ENCODE measurements at regions not wholly inside any gene's neighbourhood (a gene's known extent, or its start where the extent isn't known, plus 50 kb on each side); places are given as distances from the start of the nearest gene placed in this dataset.
"Not testable (repeated sequence)": the region's sequence is repeated elsewhere in the genome, so short reads cannot be mapped to it uniquely, and the experiment has no call there.

DNA sequence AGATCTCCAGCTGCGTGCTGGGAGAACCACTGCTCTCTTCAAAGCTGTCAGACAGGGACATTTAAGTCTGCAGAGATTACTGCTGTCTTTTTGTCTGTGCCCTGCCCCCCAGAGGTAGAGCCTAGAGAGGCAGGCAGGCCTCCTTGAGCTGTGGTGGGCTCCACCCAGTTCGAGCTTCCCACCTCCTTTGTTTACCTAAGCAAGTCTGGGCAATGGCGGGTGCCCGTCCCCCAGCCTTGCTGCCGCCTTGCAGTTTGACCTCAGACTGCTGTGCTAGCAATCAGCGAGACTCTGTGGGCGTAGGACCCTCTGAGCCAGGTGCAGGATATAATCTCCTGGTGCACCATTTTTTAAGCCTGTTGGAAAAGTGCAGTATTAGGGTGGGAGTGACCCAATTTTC lies 128.6 kb downstream of the ACTR3 start:
- H3K27ac ChIP-seq; DNase-seq (ENCODE audit: low read depth, low spot score): not testable (repeated sequence)

DNA sequence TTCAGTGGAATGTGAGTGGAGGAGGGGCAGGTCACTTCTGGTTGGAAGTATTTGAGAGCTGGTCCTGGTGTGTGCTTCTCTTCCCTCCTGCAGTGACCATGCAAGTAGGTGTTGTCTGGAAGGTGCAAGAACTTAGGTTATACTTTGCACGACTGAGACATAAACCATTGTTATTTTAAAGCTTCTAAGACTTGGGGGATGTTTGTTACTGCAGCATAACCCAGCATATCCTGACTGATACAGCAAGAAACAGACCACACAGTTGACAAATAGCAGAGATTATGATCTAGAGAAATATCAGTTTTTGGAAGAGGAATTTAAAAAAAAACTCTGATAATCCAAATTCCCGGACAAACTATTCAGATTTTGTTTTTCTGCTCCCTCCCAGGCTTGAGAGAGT lies 130.8 kb downstream of the ACTR3 start:
- no peak overlapping the region for H3K27ac ChIP-seq
- DNase-seq (ENCODE audit: low read depth, low spot score) = no peak

DNA sequence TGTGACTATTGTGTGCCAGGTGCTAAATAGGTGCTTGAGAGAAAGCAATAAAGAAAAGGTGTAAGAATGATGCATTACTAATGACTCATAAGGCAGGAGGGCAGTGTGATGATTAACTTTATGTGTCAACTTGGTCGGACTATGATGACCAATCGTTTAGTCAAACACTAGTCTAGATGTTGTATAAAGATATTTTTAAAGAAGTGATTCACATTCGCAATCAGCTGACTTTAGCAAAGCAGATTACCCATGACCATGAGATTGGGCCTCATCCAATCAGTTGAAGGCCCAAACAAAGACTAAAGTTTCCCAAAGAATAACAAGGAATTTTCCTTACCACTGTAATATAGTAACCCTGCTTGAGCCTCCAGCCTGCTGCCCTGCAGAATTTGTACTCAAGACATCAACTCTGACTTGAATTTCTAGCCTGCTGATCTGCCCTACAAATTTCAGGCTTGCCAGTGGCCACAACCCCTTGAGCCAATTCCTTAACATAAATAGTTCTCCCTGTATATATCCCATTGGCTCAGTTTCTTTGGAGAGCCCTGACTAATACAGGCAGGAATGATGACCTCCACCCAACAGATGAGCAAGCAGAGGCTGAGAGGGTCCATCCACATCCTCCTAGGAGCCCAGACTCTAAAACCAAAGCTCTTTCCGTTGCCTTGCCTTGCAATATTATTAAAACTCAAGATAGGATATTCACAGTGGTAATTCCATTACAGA lies 132.6 kb downstream of the ACTR3 start:
- peak; percentile 92 for DNase-seq (ENCODE audit: low read depth, low spot score)
- H3K27ac ChIP-seq = peak overlapping the region; percentile 80

DNA sequence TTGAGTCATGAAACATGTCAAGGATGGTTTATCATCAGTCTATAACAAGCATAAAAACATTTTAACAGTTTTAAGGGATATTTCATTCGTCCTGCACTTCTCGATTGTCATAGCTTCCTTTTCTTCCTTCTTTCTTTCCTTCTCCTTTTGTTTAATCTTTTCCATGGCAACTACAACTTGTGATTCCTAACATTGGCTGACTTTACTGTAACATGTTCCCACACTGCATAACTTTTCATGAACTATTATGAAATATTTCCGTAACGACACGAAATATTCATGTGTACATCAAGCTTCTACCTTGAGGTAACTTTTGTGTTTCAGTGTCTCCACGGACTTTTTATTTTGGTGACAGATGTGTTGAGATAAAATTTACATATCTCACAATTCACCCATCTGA lies 134.4 kb downstream of the ACTR3 start:
- no peak for DNase-seq (ENCODE audit: low read depth, low spot score)
- no peak overlapping the region for H3K27ac ChIP-seq

DNA sequence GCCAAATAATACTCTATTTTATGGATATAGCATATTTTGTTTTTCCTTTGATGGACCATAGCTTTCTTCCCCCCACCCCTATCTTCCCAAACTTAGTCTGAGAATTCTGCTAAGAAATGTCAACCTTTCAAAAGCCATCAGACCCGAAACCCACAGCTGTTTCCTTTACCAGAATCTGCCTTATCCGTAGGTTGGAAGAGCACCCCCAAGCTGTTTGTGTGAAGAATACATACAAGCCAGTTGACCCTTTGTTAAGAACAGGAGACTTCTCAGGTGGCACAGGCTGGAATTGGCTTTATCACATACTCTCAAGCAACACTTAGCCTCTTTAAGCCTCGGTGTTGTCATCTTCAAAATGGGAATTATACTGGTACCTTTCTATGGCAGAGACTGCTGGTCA lies 135.1 kb downstream of the ACTR3 start:
- H3K27ac ChIP-seq = no peak overlapping the region

DNA sequence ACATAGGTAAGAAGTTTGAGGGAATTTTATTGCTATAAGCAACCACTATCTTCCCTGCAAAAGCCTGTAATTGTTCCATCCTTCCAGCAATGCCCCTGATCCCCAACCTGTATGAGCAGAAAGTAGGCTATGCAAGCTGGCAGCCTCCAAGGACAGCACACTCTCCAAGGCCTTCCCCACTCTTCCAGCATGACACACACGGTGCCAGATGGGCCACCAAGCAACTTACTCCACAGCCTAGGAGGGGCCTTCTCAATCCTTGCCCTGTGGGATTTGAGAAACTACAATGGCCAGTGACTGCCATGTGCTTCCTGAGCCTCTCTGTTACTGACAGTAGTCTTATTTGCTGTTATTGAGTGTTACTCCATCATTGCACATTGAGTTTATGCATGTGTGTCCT lies 137.5 kb downstream of the ACTR3 start:
- no peak overlapping the region for H3K27ac ChIP-seq
- DNase-seq (ENCODE audit: low read depth, low spot score) = no peak

More for the DNA sequence above, 135.1 kb downstream of the ACTR3 start:
- DNase-seq (ENCODE audit: low read depth, low spot score) = no peak

GRCh38 chr2:114031605-114032505 lies 142.0 kb downstream of the ACTR3 start:
- DNase-seq (ENCODE audit: low read depth, low spot score) = no peak
- H3K27ac ChIP-seq = no peak overlapping the region

- no peak overlapping the region for H3K27ac ChIP-seq
- no peak for DNase-seq (ENCODE audit: low read depth, low spot score)
These were observed 142.8 kb downstream of the ACTR3 start for GRCh38 chr2:114032705-114033104.

GRCh38 chr2:114034742-114035141 lies 144.9 kb downstream of the ACTR3 start:
- H3K27ac ChIP-seq = no peak overlapping the region
- DNase-seq (ENCODE audit: low read depth, low spot score) = no peak

DNA sequence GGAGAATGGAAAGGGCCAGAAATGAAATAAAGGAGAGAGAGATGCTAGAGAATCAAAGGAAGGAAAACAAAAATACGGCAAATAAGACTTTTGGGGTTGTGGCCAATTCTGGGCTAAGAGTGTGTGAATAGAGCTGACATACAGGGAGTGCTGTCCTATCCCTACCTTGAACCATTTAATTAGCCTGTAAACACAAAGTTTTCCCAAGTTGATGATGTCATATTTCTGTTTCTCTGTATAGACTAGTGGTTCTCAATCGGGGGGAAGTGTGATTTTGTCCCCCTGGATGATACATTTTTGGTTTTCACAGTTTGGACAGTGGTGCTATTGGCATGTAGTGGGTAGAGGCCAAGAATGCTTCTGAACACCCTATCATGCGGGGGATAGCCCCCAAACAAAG lies 148.8 kb downstream of the ACTR3 start:
- H3K27ac ChIP-seq = no peak overlapping the region

DNA sequence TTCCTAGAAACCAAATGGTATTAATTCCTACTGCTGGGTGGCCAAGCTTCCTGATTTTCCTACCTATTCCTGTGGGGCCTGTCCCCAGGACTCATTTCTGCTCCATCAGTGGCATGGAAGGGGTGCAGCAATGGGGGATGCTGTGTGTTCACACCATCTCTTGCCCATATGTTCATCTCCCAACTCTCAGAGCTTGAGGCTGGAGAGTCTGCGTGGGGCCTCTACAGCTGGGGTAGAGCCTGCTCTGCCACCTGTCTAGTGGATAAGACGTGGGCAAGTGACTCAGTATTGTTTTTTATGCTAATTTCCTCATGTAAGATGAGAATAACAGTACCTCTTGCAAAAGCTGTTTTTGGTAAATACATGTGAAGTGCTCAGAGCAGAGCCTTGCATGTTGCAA lies 149.8 kb downstream of the ACTR3 start:
- no peak for DNase-seq (ENCODE audit: low read depth, low spot score)
- H3K27ac ChIP-seq = no peak overlapping the region

More for the DNA sequence above, 148.8 kb downstream of the ACTR3 start:
- no peak for DNase-seq (ENCODE audit: low read depth, low spot score)

DNA sequence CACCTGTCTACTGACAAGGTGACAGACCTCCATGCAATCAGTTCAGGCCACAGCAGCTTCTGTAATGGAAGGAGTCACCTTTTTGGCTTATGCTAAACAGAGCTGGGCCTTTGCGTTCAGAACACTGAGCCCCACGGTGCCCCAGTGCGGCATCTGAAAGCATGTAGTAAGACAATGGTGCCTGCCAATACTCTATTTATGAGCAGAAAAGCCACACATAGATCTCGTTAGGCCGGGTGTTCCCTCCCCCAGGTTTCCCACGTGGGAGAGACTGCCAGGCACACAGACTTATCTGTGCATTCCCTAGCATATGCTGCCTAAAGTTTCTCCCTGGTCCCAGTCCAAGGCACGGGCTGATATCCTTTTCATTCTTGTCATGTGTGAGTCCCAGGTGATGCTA lies 150.9 kb downstream of the ACTR3 start:
- no peak overlapping the region for H3K27ac ChIP-seq
- no peak for DNase-seq (ENCODE audit: low read depth, low spot score)

DNA sequence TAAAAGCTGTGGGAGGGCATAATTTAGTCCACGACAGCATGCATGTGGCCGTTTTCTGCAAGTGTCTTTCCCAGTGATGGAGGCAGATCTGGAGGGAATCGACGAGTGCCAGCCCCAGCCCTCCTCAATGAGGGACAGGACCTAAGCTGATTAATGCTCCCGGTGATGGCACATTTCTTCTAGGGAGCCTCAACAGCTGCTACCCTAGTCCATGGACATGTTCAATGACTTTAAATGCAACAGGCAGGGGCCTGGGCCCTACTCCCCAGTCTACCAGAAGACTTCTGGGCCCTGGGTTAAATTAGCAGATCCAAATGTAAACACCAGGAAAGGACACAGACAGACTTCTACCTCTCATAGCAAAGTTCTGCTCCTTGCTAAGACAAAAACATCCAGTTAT lies 155.1 kb downstream of the ACTR3 start:
- no peak overlapping the region for H3K27ac ChIP-seq

GRCh38 chr2:114046373-114046772 lies 156.5 kb downstream of the ACTR3 start:
- no peak for DNase-seq (ENCODE audit: low read depth, low spot score)
- H3K27ac ChIP-seq = no peak overlapping the region

More for the DNA sequence above, 155.1 kb downstream of the ACTR3 start:
- DNase-seq (ENCODE audit: low read depth, low spot score) = no peak

DNA sequence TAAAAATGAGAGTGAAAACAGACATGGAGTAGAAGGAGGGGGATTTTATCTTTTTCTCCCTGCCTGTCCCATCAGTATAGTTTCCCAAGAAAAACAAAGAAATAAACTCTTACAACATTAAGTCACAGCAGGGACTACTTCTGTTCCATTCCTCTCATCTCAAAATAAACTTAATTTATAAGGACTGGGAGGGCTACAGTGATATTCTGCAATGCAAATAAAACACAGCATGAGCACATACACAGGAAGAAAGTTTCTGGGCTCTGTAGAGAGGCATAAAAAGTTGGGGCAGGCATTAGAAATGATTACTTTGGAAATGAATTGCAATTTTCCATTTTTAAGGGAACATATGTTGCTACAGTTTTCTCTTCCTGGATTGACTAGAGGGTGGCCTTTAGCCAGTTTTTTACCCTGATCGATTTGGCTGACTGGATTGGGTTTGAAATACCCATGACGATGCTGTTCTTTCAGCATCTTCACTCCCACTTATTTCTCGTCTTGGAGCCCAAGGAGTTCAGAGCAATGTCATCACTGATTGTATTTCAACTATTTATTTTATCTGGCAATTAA lies 157.1 kb downstream of the ACTR3 start:
- DNase-seq (ENCODE audit: low read depth, low spot score) = no peak
- no peak overlapping the region for H3K27ac ChIP-seq

- DNase-seq (ENCODE audit: low read depth, low spot score) = no peak
- H3K27ac ChIP-seq = peak overlapping the region; percentile 90
These were observed 159.4 kb downstream of the ACTR3 start for GRCh38 chr2:114049280-114049679.

GRCh38 chr2:114049826-114050225 lies 159.9 kb downstream of the ACTR3 start:
- peak overlapping the region; percentile 90 for H3K27ac ChIP-seq
- peak; percentile 72 for DNase-seq (ENCODE audit: low read depth, low spot score)

- H3K27ac ChIP-seq = no peak overlapping the region
- DNase-seq (ENCODE audit: low read depth, low spot score) = no peak
These were observed 166.6 kb downstream of the ACTR3 start for GRCh38 chr2:114056294-114057143.

GRCh38 chr2:114057638-114058037 lies 167.7 kb downstream of the ACTR3 start:
- no peak for DNase-seq (ENCODE audit: low read depth, low spot score)

DNA sequence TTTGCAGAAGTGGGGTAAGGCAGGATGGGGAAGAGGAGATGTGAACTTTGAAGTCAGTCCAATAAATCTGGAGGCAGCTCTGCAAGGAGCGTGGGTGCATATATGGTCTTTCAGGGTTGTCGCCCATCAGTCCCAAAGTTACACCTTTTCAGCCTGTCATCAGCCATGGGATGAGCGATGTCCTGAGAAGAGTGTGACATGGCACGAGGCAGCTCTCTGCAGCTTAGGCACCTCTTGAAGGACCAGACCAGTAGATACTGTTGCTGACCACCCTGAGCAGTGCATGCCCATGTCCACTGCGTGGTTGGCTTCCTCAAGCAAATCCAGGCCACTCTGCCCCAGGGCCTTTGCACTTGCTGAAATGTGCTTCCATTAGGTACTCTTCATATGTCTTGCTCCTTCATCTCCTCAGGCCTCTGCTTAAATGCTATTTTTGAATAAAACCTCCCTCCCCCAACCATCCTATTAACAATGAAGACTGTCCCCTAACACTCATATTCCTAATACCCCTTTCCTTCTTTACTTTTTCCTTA lies 171.7 kb downstream of the ACTR3 start:
- H3K27ac ChIP-seq = no peak overlapping the region
- no peak for DNase-seq (ENCODE audit: low read depth, low spot score)

More at GRCh38 chr2:114057638-114058037, 167.7 kb downstream of the ACTR3 start:
- no peak overlapping the region for H3K27ac ChIP-seq
